ENCODE measurements at regions not wholly inside any gene's neighbourhood (a gene's known extent, or its start where the extent isn't known, plus 50 kb on each side); places are given as distances from the start of the nearest gene placed in this dataset.

- Histone ChIP-seq H3K27me3 (no peaks in the 10 kb centered on the region), H3K27ac (no peak overlapping the region), H3K4me3 (no peak overlapping the region), H3K36me3 (no peaks in the 10 kb centered on the region), H3K4me1 (no peaks in the 10 kb centered on the region), H3K9me3 (peaks cover 0 to 6% of the 10 kb centered on the region in 2 donors)
- no peak for DNase-seq (ENCODE audit: low spot score in 2 of 2)
- intact Hi-C loops (cut with DNase I; ENCODE audit: low total_unique reads) = no loop called here
- TF ChIP-seq POLR2A (IDR thresholded peaks at IDR 0.05) = no peak
- TF ChIP-seq, protein P1, sequence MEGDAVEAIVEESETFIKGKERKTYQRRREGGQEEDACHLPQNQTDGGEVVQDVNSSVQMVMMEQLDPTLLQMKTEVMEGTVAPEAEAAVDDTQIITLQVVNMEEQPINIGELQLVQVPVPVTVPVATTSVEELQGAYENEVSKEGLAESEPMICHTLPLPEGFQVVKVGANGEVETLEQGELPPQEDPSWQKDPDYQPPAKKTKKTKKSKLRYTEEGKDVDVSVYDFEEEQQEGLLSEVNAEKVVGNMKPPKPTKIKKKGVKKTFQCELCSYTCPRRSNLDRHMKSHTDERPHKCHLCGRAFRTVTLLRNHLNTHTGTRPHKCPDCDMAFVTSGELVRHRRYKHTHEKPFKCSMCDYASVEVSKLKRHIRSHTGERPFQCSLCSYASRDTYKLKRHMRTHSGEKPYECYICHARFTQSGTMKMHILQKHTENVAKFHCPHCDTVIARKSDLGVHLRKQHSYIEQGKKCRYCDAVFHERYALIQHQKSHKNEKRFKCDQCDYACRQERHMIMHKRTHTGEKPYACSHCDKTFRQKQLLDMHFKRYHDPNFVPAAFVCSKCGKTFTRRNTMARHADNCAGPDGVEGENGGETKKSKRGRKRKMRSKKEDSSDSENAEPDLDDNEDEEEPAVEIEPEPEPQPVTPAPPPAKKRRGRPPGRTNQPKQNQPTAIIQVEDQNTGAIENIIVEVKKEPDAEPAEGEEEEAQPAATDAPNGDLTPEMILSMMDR (IDR thresholded peaks at IDR 0.05) = no peak
- no peak for TF ChIP-seq POLR2AphosphoS5 (IDR thresholded peaks at IDR 0.05)
These were observed 95.9 kb upstream of the STT3B start for GRCh38 chr3:31436830-31437229.

DNA sequence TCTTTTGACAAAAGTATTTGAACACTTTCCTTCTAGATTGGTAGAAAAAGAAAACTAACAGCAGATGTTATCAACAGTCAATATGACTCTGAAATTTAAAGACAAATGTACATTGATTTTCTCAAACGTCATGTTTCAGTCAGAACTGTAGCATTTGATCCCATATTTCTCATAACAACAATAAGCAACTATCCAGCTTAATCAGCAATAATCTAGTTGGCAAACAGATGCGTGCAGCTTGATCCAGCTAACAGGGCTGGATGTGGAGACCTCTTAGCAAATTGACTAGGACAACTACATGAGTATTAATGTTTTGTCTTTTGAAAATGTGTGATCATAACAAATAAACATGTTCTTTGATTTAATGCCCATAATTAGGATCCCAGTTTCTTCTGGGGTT lies 94.0 kb upstream of the STT3B start:
- Histone ChIP-seq H3K27me3 (no peaks in the 10 kb centered on the region), H3K9me3 (peaks cover 0 to 6% of the 10 kb centered on the region in 2 donors), H3K36me3 (no peaks in the 10 kb centered on the region), H3K4me3 (no peak overlapping the region), H3K4me1 (no peaks in the 10 kb centered on the region), H3K27ac (no peak overlapping the region)
- intact Hi-C loops (cut with DNase I; ENCODE audit: low total_unique reads) = no loop called here
- TF ChIP-seq POLR2A (IDR thresholded peaks at IDR 0.05) = no peak
- TF ChIP-seq POLR2AphosphoS5 (IDR thresholded peaks at IDR 0.05) = no peak
- TF ChIP-seq, protein P1 (IDR thresholded peaks at IDR 0.05) = no peak
- no peak for DNase-seq (ENCODE audit: low spot score in 2 of 2)

GRCh38 chr3:31439890-31440750 lies 92.6 kb upstream of the STT3B start:
- H3K4me3 ChIP-seq = no peak overlapping the region
- H3K27ac ChIP-seq = no peak overlapping the region
- no peaks in the 10 kb centered on the region for H3K36me3 ChIP-seq
- H3K4me1 ChIP-seq = no peaks in the 10 kb centered on the region
- peaks cover 0 to 6% of the 10 kb centered on the region in 2 donors for H3K9me3 ChIP-seq
- intact Hi-C loops (cut with DNase I; ENCODE audit: low total_unique reads) = no loop called here
- no peak for TF ChIP-seq POLR2A (IDR thresholded peaks at IDR 0.05)
- TF ChIP-seq, protein P1 (IDR thresholded peaks at IDR 0.05) = no peak
- no peak for TF ChIP-seq POLR2AphosphoS5 (IDR thresholded peaks at IDR 0.05)
- H3K27me3 ChIP-seq = no peaks in the 10 kb centered on the region
- no peak for DNase-seq (ENCODE audit: low spot score in 2 of 2)

DNA sequence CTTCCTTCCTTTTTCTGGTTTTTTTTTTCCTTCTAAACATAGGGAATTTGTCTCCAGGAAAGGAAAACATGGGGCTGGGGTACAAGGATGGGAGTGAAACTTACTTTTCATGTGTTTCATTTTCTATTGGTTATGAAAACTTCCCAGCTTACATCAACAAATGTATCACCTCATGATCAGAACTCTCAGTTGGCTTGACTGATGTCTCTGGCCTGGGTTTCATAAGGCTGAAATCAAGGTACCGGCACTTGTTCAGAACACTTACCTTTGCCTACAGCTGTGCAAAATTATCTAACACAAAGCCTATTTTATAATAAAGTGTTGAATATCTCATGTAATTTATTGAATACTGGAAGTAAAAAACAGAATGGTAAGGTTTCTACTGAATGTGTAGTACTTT lies 91.8 kb upstream of the STT3B start:
- Histone ChIP-seq H3K9me3 (peaks cover 0 to 6% of the 10 kb centered on the region in 2 donors), H3K4me1 (no peaks in the 10 kb centered on the region), H3K27me3 (no peaks in the 10 kb centered on the region), H3K27ac (no peak overlapping the region), H3K4me3 (no peak overlapping the region), H3K36me3 (no peaks in the 10 kb centered on the region)
- intact Hi-C loops (cut with DNase I; ENCODE audit: low total_unique reads) = no loop called here
- TF ChIP-seq, protein P1 (IDR thresholded peaks at IDR 0.05) = no peak
- TF ChIP-seq POLR2A (IDR thresholded peaks at IDR 0.05) (no peak), POLR2AphosphoS5 (IDR thresholded peaks at IDR 0.05) (no peak)
- DNase-seq (ENCODE audit: low spot score in 2 of 2) = no peak

DNA sequence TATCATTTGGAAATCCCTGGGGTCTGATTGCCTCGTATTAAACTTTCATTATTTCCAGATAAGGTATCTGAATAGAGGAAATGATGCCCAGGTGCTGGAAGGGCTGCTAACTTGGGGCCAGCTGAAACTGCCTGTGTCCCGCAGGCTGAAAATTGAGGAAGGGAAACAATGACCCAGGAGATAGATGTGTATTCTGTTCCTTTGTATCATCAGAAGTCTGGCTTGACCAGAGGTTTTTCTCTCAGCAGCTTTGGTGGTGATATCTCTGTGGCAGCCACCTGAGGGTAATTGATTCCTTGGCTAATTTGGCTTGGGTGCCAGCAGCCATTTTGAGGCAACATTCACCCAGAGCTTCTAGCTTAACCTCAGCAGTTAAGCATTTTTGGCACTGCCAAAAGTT lies 90.0 kb upstream of the STT3B start:
- intact Hi-C loops (cut with DNase I; ENCODE audit: low total_unique reads) = no loop called here
- no peak overlapping the region for H3K27ac ChIP-seq
- TF ChIP-seq POLR2AphosphoS5 (IDR thresholded peaks at IDR 0.05) (no peak), POLR2A (IDR thresholded peaks at IDR 0.05) (no peak)
- TF ChIP-seq, protein P1 (IDR thresholded peaks at IDR 0.05) = no peak
- no peaks in the 10 kb centered on the region for H3K4me1 ChIP-seq
- H3K36me3 ChIP-seq = no peaks in the 10 kb centered on the region
- H3K4me3 ChIP-seq = no peak overlapping the region
- H3K27me3 ChIP-seq = no peaks in the 10 kb centered on the region
- no peak for DNase-seq (ENCODE audit: low spot score in 2 of 2)
- no peaks in the 10 kb centered on the region for H3K9me3 ChIP-seq

All from breast epithelium (tissue), 4 donors.